OCI-LY1 (cell line): ENCODE measurements at regions not wholly inside any gene's neighbourhood (a gene's known extent, or its start where the extent isn't known, plus 50 kb on each side); places are given as distances from the start of the nearest gene placed in this dataset.

Experiments
- H2AFZ ChIP-seq: fragments of 200-600 bp; sonication (generic), shearing (Covaris generic); 2 replicates; pipeline ENCODE4 v1.6.0; 2014; ENCODE audit warnings: antibody characterized with exemption, mild to moderate bottlenecking, low read length
- H3F3A ChIP-seq: fragments of 200-600 bp; sonication (generic), shearing (Covaris generic); 2 replicates; pipeline ENCODE4 v1.6.0; 2014; ENCODE audit warnings: mild to moderate bottlenecking, antibody characterized with exemption, low read length, moderate library complexity; ENCODE audit not compliant: insufficient read depth
- H3K27ac ChIP-seq: fragments of 200-600 bp; sonication (generic); 2 replicates; pipeline ENCODE4 v1.5.1; 2014; ENCODE audit warnings: low read length, mixed run types, mild to moderate bottlenecking, low read depth; ENCODE audit not compliant: poor library complexity, severe bottlenecking
- H3K27me3 ChIP-seq: fragments of 200-600 bp; sonication (generic); 2 replicates; pipeline ENCODE4 v1.6.0; 2014; ENCODE audit warnings: antibody characterized with exemption, mild to moderate bottlenecking, low read length, moderate library complexity; ENCODE audit not compliant: insufficient read depth
- H3K36me3 ChIP-seq: fragments of 200-600 bp; sonication (generic); 2 replicates; pipeline ENCODE4 v1.6.1; 2014; ENCODE audit warnings: mild to moderate bottlenecking, antibody characterized with exemption, low read length, moderate library complexity, mixed read lengths; ENCODE audit not compliant: insufficient read depth
- H3K4me1 ChIP-seq: fragments of 200-600 bp; sonication (generic); 2 replicates; pipeline ENCODE4 v1.5.1; 2014; ENCODE audit warnings: mild to moderate bottlenecking, low read length, moderate library complexity; ENCODE audit not compliant: insufficient read depth, severe bottlenecking
- H3K4me2 ChIP-seq: fragments of 200-600 bp; sonication (generic), shearing (Covaris generic); 2 replicates; pipeline ENCODE4 v1.6.1; 2014; ENCODE audit warnings: low read length
- H3K4me3 ChIP-seq: fragments of 200-600 bp; sonication (generic); 2 replicates; pipeline ENCODE4 v1.5.1; 2014; ENCODE audit warnings: low read length, low read depth, mild to moderate bottlenecking, mixed read lengths; ENCODE audit not compliant: poor library complexity, severe bottlenecking
- H3K79me2 ChIP-seq: fragments of 200-600 bp; shearing (Covaris generic); 2 replicates; pipeline ENCODE4 v1.6.1; 2016; ENCODE audit warnings: mixed run types, low read length, mixed read lengths; ENCODE audit not compliant: insufficient read depth
- H3K9ac ChIP-seq: fragments of 200-600 bp; sonication (generic), shearing (Covaris generic); 2 replicates; pipeline ENCODE4 v1.6.1; 2014; ENCODE audit warnings: mild to moderate bottlenecking, low read length, mixed read lengths
- H3K9me2 ChIP-seq: fragments of 200-600 bp; sonication (generic), shearing (Covaris generic); 2 replicates; pipeline ENCODE4 v1.6.1; 2014; ENCODE audit warnings: low read depth, mild to moderate bottlenecking, low read length, mixed read lengths
- H3K9me3 ChIP-seq: fragments of 200-600 bp; shearing (Covaris generic); 2 replicates; pipeline ENCODE4 v1.6.1; 2014; ENCODE audit warnings: low read length, mixed read lengths
- H4K20me1 ChIP-seq: fragments of 200-600 bp; sonication (generic), shearing (Covaris generic); 2 replicates; pipeline ENCODE4 v1.6.0; 2016; ENCODE audit warnings: mild to moderate bottlenecking, low read length; ENCODE audit not compliant: insufficient read depth
- EZH2 ChIP-seq: fragments of 200-600 bp; sonication (generic), shearing (Covaris generic); IDR thresholded peaks from 2 replicates; pipeline ENCODE4 v1.8.0; 2017; ENCODE audit warnings: borderline replicate concordance, mixed run types, mild to moderate bottlenecking, antibody characterized with exemption, low read length, moderate library complexity, mixed read lengths
- TF ChIP-seq, protein P1 (sequence below): fragments of 200-600 bp; sonication (generic), shearing (Covaris generic); IDR thresholded peaks from 2 replicates; pipeline ENCODE4 v1.5.1; 2017; ENCODE audit warnings: mild to moderate bottlenecking, antibody characterized with exemption, low read length, moderate library complexity, mixed read lengths

DNA sequence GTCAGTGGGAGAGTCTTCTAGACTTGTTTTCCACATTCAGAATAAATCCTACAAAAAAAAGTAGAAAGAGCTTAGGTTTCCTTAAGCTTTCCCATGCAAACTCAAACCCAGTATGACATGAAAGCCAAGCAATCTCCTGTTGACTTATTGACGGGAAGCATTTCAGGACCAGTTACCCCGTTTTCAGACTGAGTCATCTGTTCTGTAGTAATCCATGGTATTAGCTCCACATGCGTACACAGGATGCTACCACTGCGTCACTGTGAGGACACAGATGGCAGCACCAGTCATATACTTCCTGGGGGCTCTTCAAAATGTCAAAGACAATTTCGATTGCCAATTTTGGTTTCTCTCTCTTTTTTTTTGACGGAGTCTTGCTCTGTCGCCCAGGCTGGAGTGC, 224.9 kb upstream of the MAD2L1 start:
- Histone ChIP-seq H3K9me2 (no peaks in the 10 kb centered on the region), H3K9me3 (no peaks in the 10 kb centered on the region), H3K27me3 (no peaks in the 10 kb centered on the region), H3K4me1 (no peaks in the 10 kb centered on the region), H3K4me2 (no peak overlapping the region), H3F3A (no peaks in the 10 kb centered on the region), H3K27ac (no peak overlapping the region), H3K36me3 (no peaks in the 10 kb centered on the region), H3K79me2 (no peaks in the 10 kb centered on the region), H4K20me1 (no peaks in the 10 kb centered on the region), H3K9ac (no peak overlapping the region), H3K4me3 (no peak overlapping the region), H2AFZ (no peak overlapping the region)
- no peak for TF ChIP-seq EZH2
- TF ChIP-seq, protein P1, sequence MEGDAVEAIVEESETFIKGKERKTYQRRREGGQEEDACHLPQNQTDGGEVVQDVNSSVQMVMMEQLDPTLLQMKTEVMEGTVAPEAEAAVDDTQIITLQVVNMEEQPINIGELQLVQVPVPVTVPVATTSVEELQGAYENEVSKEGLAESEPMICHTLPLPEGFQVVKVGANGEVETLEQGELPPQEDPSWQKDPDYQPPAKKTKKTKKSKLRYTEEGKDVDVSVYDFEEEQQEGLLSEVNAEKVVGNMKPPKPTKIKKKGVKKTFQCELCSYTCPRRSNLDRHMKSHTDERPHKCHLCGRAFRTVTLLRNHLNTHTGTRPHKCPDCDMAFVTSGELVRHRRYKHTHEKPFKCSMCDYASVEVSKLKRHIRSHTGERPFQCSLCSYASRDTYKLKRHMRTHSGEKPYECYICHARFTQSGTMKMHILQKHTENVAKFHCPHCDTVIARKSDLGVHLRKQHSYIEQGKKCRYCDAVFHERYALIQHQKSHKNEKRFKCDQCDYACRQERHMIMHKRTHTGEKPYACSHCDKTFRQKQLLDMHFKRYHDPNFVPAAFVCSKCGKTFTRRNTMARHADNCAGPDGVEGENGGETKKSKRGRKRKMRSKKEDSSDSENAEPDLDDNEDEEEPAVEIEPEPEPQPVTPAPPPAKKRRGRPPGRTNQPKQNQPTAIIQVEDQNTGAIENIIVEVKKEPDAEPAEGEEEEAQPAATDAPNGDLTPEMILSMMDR, result no peak

GRCh38 chr4:120290553-120290952, 223.9 kb upstream of the MAD2L1 start:
- H3K4me3 ChIP-seq, result no peak overlapping the region
- H3K9me2 ChIP-seq, result no peaks in the 10 kb centered on the region
- no peaks in the 10 kb centered on the region for H3F3A ChIP-seq
- no peak overlapping the region for H3K9ac ChIP-seq
- no peaks in the 10 kb centered on the region for H3K79me2 ChIP-seq
- no peaks in the 10 kb centered on the region for H3K9me3 ChIP-seq
- no peaks in the 10 kb centered on the region for H3K4me1 ChIP-seq
- H3K36me3 ChIP-seq, result no peaks in the 10 kb centered on the region
- H3K4me2 ChIP-seq, result no peak overlapping the region
- no peak overlapping the region for H3K27ac ChIP-seq
- no peak overlapping the region for H2AFZ ChIP-seq
- no peak for TF ChIP-seq EZH2
- TF ChIP-seq, protein P1, result no peak
- no peaks in the 10 kb centered on the region for H3K27me3 ChIP-seq
- H4K20me1 ChIP-seq, result no peaks in the 10 kb centered on the region

DNA sequence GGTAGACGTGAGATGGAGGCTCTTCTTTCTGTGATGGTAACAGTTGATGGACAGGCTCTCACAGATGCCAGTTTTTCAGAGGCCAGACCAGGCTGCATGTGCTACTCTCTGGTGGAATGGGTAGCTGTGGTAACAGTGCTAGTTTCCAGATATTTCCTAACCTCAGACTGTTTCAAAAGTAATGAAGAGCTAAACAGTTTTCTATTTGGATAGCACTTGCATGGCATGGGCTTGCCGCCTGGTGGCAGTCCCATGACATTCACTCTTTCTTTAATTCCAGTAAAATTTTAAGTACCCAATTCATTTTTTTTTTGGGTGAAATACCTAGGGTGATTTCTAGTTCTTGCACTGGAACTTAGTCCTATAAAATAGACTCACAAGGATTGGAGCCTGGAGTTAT, 220.2 kb upstream of the MAD2L1 start:
- Histone ChIP-seq H3K4me2 (no peak overlapping the region), H3K9me3 (no peaks in the 10 kb centered on the region), H3K79me2 (no peaks in the 10 kb centered on the region), H4K20me1 (no peaks in the 10 kb centered on the region), H3K9ac (no peak overlapping the region), H3F3A (no peaks in the 10 kb centered on the region), H3K27ac (no peak overlapping the region), H3K36me3 (no peaks in the 10 kb centered on the region), H3K4me1 (no peaks in the 10 kb centered on the region), H3K27me3 (no peaks in the 10 kb centered on the region), H3K9me2 (no peaks in the 10 kb centered on the region), H3K4me3 (no peak overlapping the region), H2AFZ (no peak overlapping the region)
- no peak for TF ChIP-seq EZH2
- TF ChIP-seq, protein P1, result peak; percentile 14; the same call in 1 of the 2 replicates
